OCI-LY1 (cell line): ENCODE measurements at regions not wholly inside any gene's neighbourhood (a gene's known extent, or its start where the extent isn't known, plus 50 kb on each side); places are given as distances from the start of the nearest gene placed in this dataset.

Source experiments
- H2AFZ ChIP-seq: fragments of 200-600 bp; sonication (generic), shearing (Covaris generic); 2 replicates; pipeline ENCODE4 v1.6.0; 2014; ENCODE audit warnings: antibody characterized with exemption, mild to moderate bottlenecking, low read length
- H3F3A ChIP-seq: fragments of 200-600 bp; sonication (generic), shearing (Covaris generic); 2 replicates; pipeline ENCODE4 v1.6.0; 2014; ENCODE audit warnings: mild to moderate bottlenecking, antibody characterized with exemption, low read length, moderate library complexity; ENCODE audit not compliant: insufficient read depth
- H3K27ac ChIP-seq: fragments of 200-600 bp; sonication (generic); 2 replicates; pipeline ENCODE4 v1.5.1; 2014; ENCODE audit warnings: low read length, mixed run types, mild to moderate bottlenecking, low read depth; ENCODE audit not compliant: poor library complexity, severe bottlenecking
- H3K27me3 ChIP-seq: fragments of 200-600 bp; sonication (generic); 2 replicates; pipeline ENCODE4 v1.6.0; 2014; ENCODE audit warnings: antibody characterized with exemption, mild to moderate bottlenecking, low read length, moderate library complexity; ENCODE audit not compliant: insufficient read depth
- H3K36me3 ChIP-seq: fragments of 200-600 bp; sonication (generic); 2 replicates; pipeline ENCODE4 v1.6.1; 2014; ENCODE audit warnings: mild to moderate bottlenecking, antibody characterized with exemption, low read length, moderate library complexity, mixed read lengths; ENCODE audit not compliant: insufficient read depth
- H3K4me1 ChIP-seq: fragments of 200-600 bp; sonication (generic); 2 replicates; pipeline ENCODE4 v1.5.1; 2014; ENCODE audit warnings: mild to moderate bottlenecking, low read length, moderate library complexity; ENCODE audit not compliant: insufficient read depth, severe bottlenecking
- H3K4me2 ChIP-seq: fragments of 200-600 bp; sonication (generic), shearing (Covaris generic); 2 replicates; pipeline ENCODE4 v1.6.1; 2014; ENCODE audit warnings: low read length
- H3K4me3 ChIP-seq: fragments of 200-600 bp; sonication (generic); 2 replicates; pipeline ENCODE4 v1.5.1; 2014; ENCODE audit warnings: low read length, low read depth, mild to moderate bottlenecking, mixed read lengths; ENCODE audit not compliant: poor library complexity, severe bottlenecking
- H3K79me2 ChIP-seq: fragments of 200-600 bp; shearing (Covaris generic); 2 replicates; pipeline ENCODE4 v1.6.1; 2016; ENCODE audit warnings: mixed run types, low read length, mixed read lengths; ENCODE audit not compliant: insufficient read depth
- H3K9ac ChIP-seq: fragments of 200-600 bp; sonication (generic), shearing (Covaris generic); 2 replicates; pipeline ENCODE4 v1.6.1; 2014; ENCODE audit warnings: mild to moderate bottlenecking, low read length, mixed read lengths
- H3K9me2 ChIP-seq: fragments of 200-600 bp; sonication (generic), shearing (Covaris generic); 2 replicates; pipeline ENCODE4 v1.6.1; 2014; ENCODE audit warnings: low read depth, mild to moderate bottlenecking, low read length, mixed read lengths
- H3K9me3 ChIP-seq: fragments of 200-600 bp; shearing (Covaris generic); 2 replicates; pipeline ENCODE4 v1.6.1; 2014; ENCODE audit warnings: low read length, mixed read lengths
- H4K20me1 ChIP-seq: fragments of 200-600 bp; sonication (generic), shearing (Covaris generic); 2 replicates; pipeline ENCODE4 v1.6.0; 2016; ENCODE audit warnings: mild to moderate bottlenecking, low read length; ENCODE audit not compliant: insufficient read depth
- EZH2 ChIP-seq: fragments of 200-600 bp; sonication (generic), shearing (Covaris generic); IDR thresholded peaks from 2 replicates; pipeline ENCODE4 v1.8.0; 2017; ENCODE audit warnings: borderline replicate concordance, mixed run types, mild to moderate bottlenecking, antibody characterized with exemption, low read length, moderate library complexity, mixed read lengths
- TF ChIP-seq, protein P1 (sequence below): fragments of 200-600 bp; sonication (generic), shearing (Covaris generic); IDR thresholded peaks from 2 replicates; pipeline ENCODE4 v1.5.1; 2017; ENCODE audit warnings: mild to moderate bottlenecking, antibody characterized with exemption, low read length, moderate library complexity, mixed read lengths

- no peak overlapping the region for H3K9ac ChIP-seq
- H3K79me2 ChIP-seq = no peaks in the 10 kb centered on the region
- TF ChIP-seq, protein P1, sequence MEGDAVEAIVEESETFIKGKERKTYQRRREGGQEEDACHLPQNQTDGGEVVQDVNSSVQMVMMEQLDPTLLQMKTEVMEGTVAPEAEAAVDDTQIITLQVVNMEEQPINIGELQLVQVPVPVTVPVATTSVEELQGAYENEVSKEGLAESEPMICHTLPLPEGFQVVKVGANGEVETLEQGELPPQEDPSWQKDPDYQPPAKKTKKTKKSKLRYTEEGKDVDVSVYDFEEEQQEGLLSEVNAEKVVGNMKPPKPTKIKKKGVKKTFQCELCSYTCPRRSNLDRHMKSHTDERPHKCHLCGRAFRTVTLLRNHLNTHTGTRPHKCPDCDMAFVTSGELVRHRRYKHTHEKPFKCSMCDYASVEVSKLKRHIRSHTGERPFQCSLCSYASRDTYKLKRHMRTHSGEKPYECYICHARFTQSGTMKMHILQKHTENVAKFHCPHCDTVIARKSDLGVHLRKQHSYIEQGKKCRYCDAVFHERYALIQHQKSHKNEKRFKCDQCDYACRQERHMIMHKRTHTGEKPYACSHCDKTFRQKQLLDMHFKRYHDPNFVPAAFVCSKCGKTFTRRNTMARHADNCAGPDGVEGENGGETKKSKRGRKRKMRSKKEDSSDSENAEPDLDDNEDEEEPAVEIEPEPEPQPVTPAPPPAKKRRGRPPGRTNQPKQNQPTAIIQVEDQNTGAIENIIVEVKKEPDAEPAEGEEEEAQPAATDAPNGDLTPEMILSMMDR = no peak
- no peak for TF ChIP-seq EZH2
- no peak overlapping the region for H3K27ac ChIP-seq
- no peaks in the 10 kb centered on the region for H4K20me1 ChIP-seq
- no peaks in the 10 kb centered on the region for H3K27me3 ChIP-seq
- H3K4me3 ChIP-seq = no peak overlapping the region
- H3F3A ChIP-seq = no peaks in the 10 kb centered on the region
- H3K36me3 ChIP-seq = no peaks in the 10 kb centered on the region
- no peak overlapping the region for H2AFZ ChIP-seq
- H3K4me2 ChIP-seq = no peak overlapping the region
- H3K4me1 ChIP-seq = no peaks in the 10 kb centered on the region
- H3K9me3 ChIP-seq = no peaks in the 10 kb centered on the region
- no peaks in the 10 kb centered on the region for H3K9me2 ChIP-seq
Measured at GRCh38 chr4:63302078-63302477, 1107.2 kb downstream of the TECRL start.

GRCh38 chr4:63296773-63297172 is 1112.5 kb downstream of the TECRL start:
- H3K4me2 ChIP-seq = no peak overlapping the region
- H3F3A ChIP-seq = no peaks in the 10 kb centered on the region
- H3K4me3 ChIP-seq = no peak overlapping the region
- TF ChIP-seq, protein P1 = peak; percentile 7; the same call in 1 of the 2 replicates
- TF ChIP-seq EZH2 = no peak
- H4K20me1 ChIP-seq = no peaks in the 10 kb centered on the region
- H3K27ac ChIP-seq = no peak overlapping the region
- H3K9me2 ChIP-seq = no peaks in the 10 kb centered on the region
- H2AFZ ChIP-seq = no peak overlapping the region
- H3K27me3 ChIP-seq = no peaks in the 10 kb centered on the region
- H3K36me3 ChIP-seq = no peaks in the 10 kb centered on the region
- no peaks in the 10 kb centered on the region for H3K79me2 ChIP-seq
- no peaks in the 10 kb centered on the region for H3K9me3 ChIP-seq
- H3K4me1 ChIP-seq = no peaks in the 10 kb centered on the region
- H3K9ac ChIP-seq = no peak overlapping the region

DNA sequence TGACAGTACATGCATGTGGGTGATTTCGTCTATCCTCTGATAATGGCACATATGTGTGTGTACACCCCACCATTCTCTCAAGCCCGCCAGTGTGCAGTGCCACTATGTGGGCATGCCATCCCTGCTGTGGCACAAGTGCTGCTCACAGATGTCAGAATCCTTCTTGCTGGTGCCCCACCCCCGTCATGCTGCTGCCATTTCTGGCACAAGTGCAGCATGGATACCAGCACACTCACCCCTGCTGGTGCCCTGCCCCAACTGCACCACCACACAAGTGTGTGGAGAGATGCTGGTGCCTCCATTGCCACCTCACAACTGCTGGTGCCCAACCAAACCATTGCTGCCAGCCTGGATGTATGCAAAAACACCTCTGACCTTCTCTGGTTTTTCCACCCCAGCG is 1133.8 kb downstream of the TECRL start:
- no peaks in the 10 kb centered on the region for H3K9me3 ChIP-seq
- no peaks in the 10 kb centered on the region for H3F3A ChIP-seq
- H3K9me2 ChIP-seq = no peaks in the 10 kb centered on the region
- no peak overlapping the region for H3K4me2 ChIP-seq
- TF ChIP-seq, protein P1 = no peak
- TF ChIP-seq EZH2 = no peak
- no peak overlapping the region for H2AFZ ChIP-seq
- no peaks in the 10 kb centered on the region for H3K79me2 ChIP-seq
- H3K36me3 ChIP-seq = no peaks in the 10 kb centered on the region
- no peak overlapping the region for H3K9ac ChIP-seq
- H3K4me1 ChIP-seq = no peaks in the 10 kb centered on the region
- H4K20me1 ChIP-seq = no peaks in the 10 kb centered on the region
- no peak overlapping the region for H3K4me3 ChIP-seq
- no peak overlapping the region for H3K27ac ChIP-seq
- no peaks in the 10 kb centered on the region for H3K27me3 ChIP-seq
